Ishikawa (cell line): ENCODE measurements at regions not wholly inside any gene's neighbourhood (a gene's known extent, or its start where the extent isn't known, plus 50 kb on each side); places are given as distances from the start of the nearest gene placed in this dataset.

Experiments used
- CEBPB ChIP-seq: IDR thresholded peaks from 2 replicates; pipeline ENCODE4 v1.6.1; 2012
- CREB1 ChIP-seq: IDR thresholded peaks from 2 replicates; pipeline ENCODE4 v1.6.1; 2012; ENCODE audit warnings: low read depth
- EGR1 ChIP-seq: IDR thresholded peaks from 2 replicates; pipeline ENCODE4 v1.6.1; 2012
- EP300 ChIP-seq: IDR thresholded peaks from 2 replicates; pipeline ENCODE4 v1.6.1; 2012; ENCODE audit warnings: borderline replicate concordance
- FOXM1 ChIP-seq: IDR thresholded peaks from 2 replicates; pipeline ENCODE4 v1.6.1; 2012; ENCODE audit warnings: low read depth, borderline replicate concordance
- MAX ChIP-seq: IDR thresholded peaks from 2 replicates; pipeline ENCODE4 v1.6.1; 2012
- NFIC ChIP-seq: IDR thresholded peaks from 2 replicates; pipeline ENCODE4 v1.6.1; 2012
- RAD21 ChIP-seq: IDR thresholded peaks from 2 replicates; pipeline ENCODE4 v1.6.1; 2012; ENCODE audit warnings: low read depth
- REST ChIP-seq: IDR thresholded peaks from 2 replicates; pipeline ENCODE4 v1.6.1; 2012; ENCODE audit warnings: low read depth, mild to moderate bottlenecking
- TAF1 ChIP-seq: IDR thresholded peaks from 2 replicates; pipeline ENCODE4 v1.6.1; 2012; ENCODE audit warnings: low read depth, mild to moderate bottlenecking
- TCF12 ChIP-seq: IDR thresholded peaks from 2 replicates; pipeline ENCODE4 v1.6.1; 2012; ENCODE audit warnings: low read depth
- TEAD4 ChIP-seq: IDR thresholded peaks from 2 replicates; pipeline ENCODE4 v1.6.1; 2012
- USF1 ChIP-seq: IDR thresholded peaks from 2 replicates; pipeline ENCODE4 v1.6.1; 2012
- YY1 ChIP-seq: IDR thresholded peaks from 2 replicates; pipeline ENCODE4 v1.6.1; 2012; ENCODE audit warnings: low read depth
- ZBTB7A ChIP-seq: IDR thresholded peaks from 2 replicates; pipeline ENCODE4 v1.6.1; 2012; ENCODE audit warnings: low read depth

GRCh38 chr9:23258569-23258968 lies 567.5 kb downstream of the ELAVL2 start:
- TF ChIP-seq TAF1 (no peak), MAX (no peak), EP300 (no peak), YY1 (no peak), REST (no peak), CREB1 (no peak), USF1 (no peak), TEAD4 (no peak), NFIC (no peak), CEBPB (no peak), EGR1 (no peak), ZBTB7A (no peak), FOXM1 (no peak), RAD21 (no peak), TCF12 (no peak)

- TF ChIP-seq YY1 (no peak), ZBTB7A (no peak), NFIC (no peak), REST (no peak), CEBPB (no peak), USF1 (no peak), TCF12 (no peak), EP300 (no peak), RAD21 (no peak), MAX (no peak), TEAD4 (no peak), FOXM1 (no peak), TAF1 (no peak), CREB1 (no peak), EGR1 (no peak)
These were observed 547.5 kb downstream of the ELAVL2 start for GRCh38 chr9:23278561-23278960.

GRCh38 chr9:23287390-23287789 lies 538.6 kb downstream of the ELAVL2 start:
- TF ChIP-seq USF1 (no peak), MAX (no peak), TEAD4 (no peak), ZBTB7A (no peak), YY1 (no peak), RAD21 (no peak), REST (no peak)

GRCh38 chr9:23288545-23288944 lies 537.5 kb downstream of the ELAVL2 start:
- TF ChIP-seq TAF1 = no peak
- no peak for TF ChIP-seq CREB1
- TF ChIP-seq FOXM1 = no peak
- no peak for TF ChIP-seq ZBTB7A
- TF ChIP-seq TEAD4 = no peak
- TF ChIP-seq USF1 = no peak
- TF ChIP-seq TCF12 = no peak
- TF ChIP-seq EGR1 = no peak
- TF ChIP-seq CEBPB = no peak
- TF ChIP-seq REST = no peak
